HG03108 (cell line): ENCODE measurements at regions not wholly inside any gene's neighbourhood (a gene's known extent, or its start where the extent isn't known, plus 50 kb on each side); places are given as distances from the start of the nearest gene placed in this dataset.
"Not testable (repeated sequence)": the region's sequence is repeated elsewhere in the genome, so short reads cannot be mapped to it uniquely, and the experiment has no call there.

ENCODE experiments used
- ATAC-seq: cut with Tn5 transposase; IDR thresholded peaks from one replicate; pipeline ENCODE4 v1.9.1; 2021; ENCODE audit warnings: moderate library complexity; ENCODE audit not compliant: unreplicated experiment

DNA sequence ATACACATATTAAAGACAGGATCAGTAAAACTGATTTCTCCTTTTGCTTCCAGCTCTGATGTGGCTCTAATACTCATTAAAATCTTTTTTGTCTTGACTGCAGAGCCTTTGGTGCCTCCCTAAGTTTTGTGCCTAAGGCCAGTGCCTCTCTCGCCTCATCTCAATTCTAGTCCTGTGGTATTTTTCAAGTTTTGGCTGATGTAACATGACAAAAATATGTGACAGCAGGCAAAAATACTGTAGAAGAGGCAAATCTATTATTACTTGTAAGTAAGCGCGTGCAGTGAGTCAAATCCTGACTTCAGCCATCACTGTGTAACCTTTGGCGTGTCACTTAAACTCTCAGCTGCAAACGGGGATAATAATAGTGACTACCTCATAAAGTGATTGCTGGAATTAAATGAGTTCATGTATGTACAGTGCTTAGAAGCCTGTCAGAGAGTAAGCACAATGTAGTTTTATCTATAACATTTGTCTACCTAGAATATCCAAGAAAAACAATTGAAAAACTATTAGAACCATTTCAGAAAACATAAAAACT, 74.0 kb downstream of the MAB21L3 start:
- no peak for ATAC-seq

- no peak for ATAC-seq
Observed at GRCh38 chr1:116189481-116189880, 78.3 kb downstream of the MAB21L3 start.

GRCh38 chr1:116191294-116191693, 80.1 kb downstream of the MAB21L3 start:
- ATAC-seq: no peak

DNA sequence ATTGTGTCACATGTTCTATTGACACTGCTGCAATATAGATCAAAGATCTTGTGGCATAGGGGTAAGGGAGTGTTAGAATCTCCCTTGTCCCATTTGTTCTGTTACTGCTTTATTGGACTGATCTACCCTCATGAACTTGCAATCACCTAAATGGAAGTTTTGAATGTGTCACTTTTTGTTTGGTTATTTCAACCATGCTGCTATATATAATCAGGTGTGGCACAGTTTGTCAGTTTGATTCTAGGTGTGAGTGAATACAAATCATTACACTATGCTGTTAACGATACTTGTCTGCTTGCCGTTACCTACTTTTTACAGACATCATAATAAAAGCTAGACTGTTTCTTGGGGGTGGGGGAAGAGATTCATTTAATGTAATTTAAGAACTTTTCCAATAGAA, 82.6 kb downstream of the MAB21L3 start:
- no peak for ATAC-seq

DNA sequence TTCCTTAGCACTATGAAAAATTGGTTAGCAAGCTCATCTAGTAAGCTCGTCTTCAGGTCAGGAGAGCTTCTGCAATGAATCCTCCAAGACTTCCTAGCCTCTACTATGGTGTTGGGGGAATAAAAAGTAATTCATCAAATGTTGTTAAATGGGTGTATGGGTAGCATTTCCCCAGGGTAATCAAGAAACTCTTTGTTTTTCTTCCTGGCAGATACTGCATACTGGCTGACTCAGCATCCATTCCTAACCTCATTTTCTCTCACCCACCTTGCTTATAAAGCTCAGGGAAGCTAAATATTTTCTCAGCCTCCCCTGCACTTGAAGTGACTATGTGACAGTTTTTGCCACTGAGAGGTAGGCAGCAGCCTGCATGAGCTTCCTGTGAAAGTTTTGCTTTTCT, 83.4 kb downstream of the MAB21L3 start:
- ATAC-seq: no peak

GRCh38 chr1:116195077-116195868, 84.1 kb downstream of the MAB21L3 start:
- no peak for ATAC-seq

DNA sequence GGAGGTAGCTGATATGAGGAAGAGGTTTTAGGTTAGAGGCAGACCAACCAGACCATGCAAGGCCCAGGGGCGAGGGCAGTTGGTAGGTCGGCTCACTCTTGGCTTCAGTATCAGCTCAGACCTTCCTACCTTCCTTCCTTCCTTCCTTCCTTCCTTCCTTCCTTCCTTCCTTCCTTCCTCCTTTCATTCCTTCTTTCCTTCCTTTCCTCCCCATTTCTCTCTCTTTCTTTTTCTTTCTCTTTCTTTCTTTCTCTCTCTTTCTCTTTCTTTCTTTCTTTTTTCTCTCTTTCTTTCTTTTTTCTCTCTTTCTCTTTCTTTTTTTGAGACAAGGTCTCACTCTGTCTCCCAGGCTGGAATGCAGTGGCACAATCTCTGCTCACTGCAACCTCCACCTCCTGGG, 89.1 kb downstream of the MAB21L3 start:
- not testable (repeated sequence) for ATAC-seq

- no peak for ATAC-seq
Observed at GRCh38 chr1:116201911-116202310, 90.7 kb downstream of the MAB21L3 start.

DNA sequence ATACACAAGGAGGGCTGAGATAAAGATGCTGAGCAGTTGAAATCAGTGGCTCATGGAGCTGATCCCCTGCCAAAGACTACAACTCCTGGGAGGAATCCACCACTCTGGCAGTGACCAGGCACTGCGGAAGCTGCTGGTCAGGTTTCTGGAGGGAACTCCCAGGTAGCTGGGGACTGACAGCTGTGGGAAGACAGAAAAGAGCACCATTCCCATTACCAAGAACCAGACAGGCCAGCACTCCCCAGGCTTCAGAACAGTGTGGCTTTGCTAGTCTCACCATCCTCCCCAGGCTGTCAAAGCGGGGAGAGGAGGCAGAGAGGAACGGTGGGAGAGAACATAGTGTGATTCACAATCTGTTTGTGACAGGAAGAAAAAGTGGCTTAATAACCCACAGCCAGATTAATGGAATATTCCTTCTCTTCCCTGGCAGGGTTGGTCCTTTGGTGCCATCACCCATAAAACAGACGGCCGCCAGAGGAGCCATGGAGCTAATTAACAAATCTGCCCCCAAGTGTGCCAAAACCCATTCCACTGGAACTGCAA, 92.1 kb downstream of the MAB21L3 start:
- no peak for ATAC-seq

GRCh38 chr1:116203920-116204319, 92.7 kb downstream of the MAB21L3 start:
- no peak for ATAC-seq

- ATAC-seq: no peak
Observed at GRCh38 chr1:116205941-116206679, 94.9 kb downstream of the MAB21L3 start.

DNA sequence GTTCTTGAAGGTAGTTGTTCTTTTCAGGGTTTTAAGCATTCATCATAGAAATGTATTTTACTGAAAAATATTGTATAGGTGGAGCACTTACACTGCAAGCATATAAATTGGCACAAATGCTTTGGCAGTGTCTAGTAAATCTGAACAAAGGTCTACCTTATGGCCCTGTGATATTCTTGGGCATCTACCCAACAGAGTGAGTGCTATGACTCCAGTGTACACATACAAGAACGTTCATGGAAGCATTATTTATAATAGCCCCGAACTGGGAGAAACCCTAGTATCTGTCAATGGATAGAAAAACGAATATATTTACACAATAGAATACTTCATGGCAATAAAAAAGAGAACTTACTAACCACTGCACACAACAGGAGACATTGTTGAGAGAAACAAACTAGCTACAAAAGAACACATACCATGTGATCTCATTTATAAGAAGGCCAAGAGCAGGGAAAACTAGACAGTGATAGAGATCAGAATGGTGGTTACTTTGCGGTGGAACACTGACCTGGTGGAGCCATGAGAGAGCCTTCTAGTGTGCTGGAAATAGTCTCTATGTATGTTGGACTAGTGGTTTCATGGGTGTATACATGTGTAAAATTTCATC, 96.0 kb downstream of the MAB21L3 start:
- no peak for ATAC-seq

- no peak for ATAC-seq
Observed at GRCh38 chr1:116208136-116208535, 96.9 kb downstream of the MAB21L3 start.

- ATAC-seq: no peak
Observed at GRCh38 chr1:116211294-116211693, 100.1 kb downstream of the MAB21L3 start.

GRCh38 chr1:116218922-116219321, 107.7 kb downstream of the MAB21L3 start:
- ATAC-seq: no peak

DNA sequence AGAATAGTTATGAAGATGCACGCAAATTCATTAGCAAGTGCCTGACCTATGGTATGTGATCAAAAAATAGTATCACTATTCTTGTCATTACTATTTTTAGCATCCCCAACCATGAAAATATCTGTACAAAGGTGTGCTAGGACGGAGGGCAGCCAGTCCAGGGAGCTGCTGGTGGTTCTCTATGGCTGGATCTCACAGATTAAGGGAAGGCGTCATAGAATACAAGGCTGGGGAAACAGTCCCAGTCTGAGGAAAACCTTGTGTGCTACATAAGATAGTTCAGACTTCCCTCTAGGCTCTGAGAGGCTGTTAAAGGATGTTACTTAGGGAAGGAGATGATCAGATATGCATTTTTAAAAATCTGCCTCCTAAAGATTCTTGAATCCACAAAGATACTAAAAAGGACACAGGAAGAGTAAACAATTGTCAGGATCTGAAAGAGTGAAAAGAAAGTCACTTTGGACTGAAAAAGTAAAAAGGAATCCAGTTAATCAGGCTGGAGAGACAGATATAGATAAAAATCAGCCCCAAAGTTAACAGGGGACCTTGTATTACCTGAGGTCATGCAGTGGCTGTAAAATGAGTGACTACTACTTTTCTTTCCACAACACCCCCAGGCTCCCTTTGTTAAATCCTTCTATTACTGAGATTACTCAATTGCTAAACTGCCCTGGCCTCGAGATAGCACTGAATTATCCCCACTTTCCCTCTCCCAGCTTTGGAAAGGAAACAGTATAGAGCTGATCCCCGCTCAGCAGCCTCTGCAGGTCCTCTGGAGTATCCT, 108.6 kb downstream of the MAB21L3 start:
- ATAC-seq: no peak

GRCh38 chr1:116224111-116224510, 112.9 kb downstream of the MAB21L3 start:
- no peak for ATAC-seq

- no peak for ATAC-seq
Observed at GRCh38 chr1:116224561-116224960, 113.4 kb downstream of the MAB21L3 start.

DNA sequence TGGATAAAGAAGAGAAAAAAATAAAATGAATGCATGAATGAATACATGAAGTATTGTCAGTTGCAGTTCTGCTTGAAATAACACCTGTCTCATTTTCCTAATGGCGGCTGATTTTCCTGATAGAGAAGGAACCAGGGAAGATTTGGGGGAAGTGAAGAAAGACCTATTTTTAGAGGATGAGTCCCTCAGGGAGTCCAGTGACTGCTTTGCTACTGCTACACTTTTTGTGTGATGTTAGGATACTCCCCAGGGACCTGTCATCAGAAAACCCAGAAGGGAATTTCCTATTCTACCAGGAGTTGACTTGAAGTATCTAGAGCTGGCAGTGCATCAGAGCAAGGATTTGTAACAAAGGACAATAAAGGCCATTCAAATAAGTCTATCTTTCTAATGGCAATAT, 114.8 kb downstream of the MAB21L3 start:
- no peak for ATAC-seq

GRCh38 chr1:116228511-116228910, 117.3 kb downstream of the MAB21L3 start:
- no peak for ATAC-seq

- no peak for ATAC-seq
Observed at GRCh38 chr1:116230712-116231111, 119.5 kb downstream of the MAB21L3 start.
